Progenitor cell of endocrine pancreas (in vitro differentiated cells): ENCODE measurements at regions not wholly inside any gene's neighbourhood (a gene's known extent, or its start where the extent isn't known, plus 50 kb on each side); places are given as distances from the start of the nearest gene placed in this dataset.

Source experiments
- DNase-seq: peaks from one replicate; pipeline ENCODE4 v3.0.0; 2021; ENCODE audit warnings: low spot score; ENCODE audit not compliant: unreplicated experiment
- H3K27ac Mint-ChIP-seq: 2 replicates; pipeline ENCODE4 v1.8.0; 2021; ENCODE audit warnings: mild to moderate bottlenecking, moderate library complexity, mixed read lengths
- H3K27me3 Mint-ChIP-seq: 2 replicates; pipeline ENCODE4 v1.8.0; 2021; ENCODE audit warnings: mixed read lengths
- H3K36me3 Mint-ChIP-seq: 2 replicates; pipeline ENCODE4 v1.8.0; 2022; ENCODE audit warnings: mixed read lengths; ENCODE audit not compliant: insufficient read depth
- H3K4me1 Mint-ChIP-seq: 2 replicates; pipeline ENCODE4 v1.8.0; 2021; ENCODE audit warnings: low read depth, mixed read lengths
- H3K4me3 Mint-ChIP-seq: 2 replicates; pipeline ENCODE4 v1.8.0; 2021; ENCODE audit warnings: low read depth, mild to moderate bottlenecking, moderate library complexity, mixed read lengths
- H3K9me3 Mint-ChIP-seq: 2 replicates; pipeline ENCODE4 v1.8.0; 2021; ENCODE audit warnings: low read depth, mixed read lengths
- TF ChIP-seq, protein P1 (sequence below): fragments of 200-600 bp; sonication (generic); IDR thresholded peaks from one replicate; pipeline ENCODE4 v1.5.0; 2021; ENCODE audit warnings: antibody characterized with exemption, mild to moderate bottlenecking; ENCODE audit not compliant: unreplicated experiment

DNA sequence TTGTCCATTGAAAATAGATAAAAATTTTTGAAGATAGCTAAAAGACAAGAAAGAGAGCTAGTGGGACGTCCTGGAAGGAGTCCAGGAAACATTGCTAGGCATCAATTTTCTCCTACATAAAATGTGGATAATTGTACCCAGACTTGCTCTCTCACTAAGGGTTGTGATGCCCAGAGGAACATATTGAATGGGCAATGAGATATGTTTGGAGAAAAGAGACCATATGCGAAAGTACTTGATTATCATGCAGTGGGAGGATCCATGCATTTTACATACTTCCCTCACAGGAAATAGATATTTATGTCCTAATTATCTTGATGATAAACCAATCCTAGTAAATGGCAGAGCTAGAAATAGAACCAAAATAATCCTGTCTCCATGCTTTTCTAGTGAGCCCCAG is 108.4 kb upstream of the TNR start:
- H3K27ac Mint-ChIP-seq, result no peak overlapping the region
- H3K36me3 Mint-ChIP-seq, result no peaks in the 10 kb centered on the region
- H3K4me3 Mint-ChIP-seq, result no peak overlapping the region
- no peak for DNase-seq
- H3K9me3 Mint-ChIP-seq, result no peaks in the 10 kb centered on the region
- TF ChIP-seq, protein P1, sequence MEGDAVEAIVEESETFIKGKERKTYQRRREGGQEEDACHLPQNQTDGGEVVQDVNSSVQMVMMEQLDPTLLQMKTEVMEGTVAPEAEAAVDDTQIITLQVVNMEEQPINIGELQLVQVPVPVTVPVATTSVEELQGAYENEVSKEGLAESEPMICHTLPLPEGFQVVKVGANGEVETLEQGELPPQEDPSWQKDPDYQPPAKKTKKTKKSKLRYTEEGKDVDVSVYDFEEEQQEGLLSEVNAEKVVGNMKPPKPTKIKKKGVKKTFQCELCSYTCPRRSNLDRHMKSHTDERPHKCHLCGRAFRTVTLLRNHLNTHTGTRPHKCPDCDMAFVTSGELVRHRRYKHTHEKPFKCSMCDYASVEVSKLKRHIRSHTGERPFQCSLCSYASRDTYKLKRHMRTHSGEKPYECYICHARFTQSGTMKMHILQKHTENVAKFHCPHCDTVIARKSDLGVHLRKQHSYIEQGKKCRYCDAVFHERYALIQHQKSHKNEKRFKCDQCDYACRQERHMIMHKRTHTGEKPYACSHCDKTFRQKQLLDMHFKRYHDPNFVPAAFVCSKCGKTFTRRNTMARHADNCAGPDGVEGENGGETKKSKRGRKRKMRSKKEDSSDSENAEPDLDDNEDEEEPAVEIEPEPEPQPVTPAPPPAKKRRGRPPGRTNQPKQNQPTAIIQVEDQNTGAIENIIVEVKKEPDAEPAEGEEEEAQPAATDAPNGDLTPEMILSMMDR, result no peak
- H3K27me3 Mint-ChIP-seq, result peaks cover 20% of the 10 kb centered on the region
- H3K4me1 Mint-ChIP-seq, result no peaks in the 10 kb centered on the region

DNA sequence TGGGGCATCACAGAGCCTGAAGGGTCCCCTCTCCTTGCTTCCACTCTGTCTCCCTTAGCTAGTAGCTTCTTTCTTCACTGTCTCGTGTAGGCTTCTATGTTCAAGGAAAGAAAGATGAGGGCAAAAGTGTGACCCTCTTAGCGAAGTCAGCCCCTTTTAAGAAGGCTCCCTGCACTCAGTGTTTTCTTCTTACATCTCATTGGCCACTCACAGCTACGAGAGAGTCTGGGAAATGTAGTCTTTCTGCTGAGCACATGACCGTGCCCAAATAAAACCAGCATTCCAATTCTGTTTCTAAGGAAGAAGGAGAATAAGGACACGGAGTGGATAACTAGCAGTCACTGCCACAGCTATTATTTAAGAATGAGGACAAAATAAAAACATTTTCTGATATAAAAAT is 104.9 kb upstream of the TNR start:
- Mint-ChIP-seq H3K27ac (no peak overlapping the region), H3K4me3 (no peak overlapping the region), H3K36me3 (no peaks in the 10 kb centered on the region), H3K27me3 (peaks cover 9% of the 10 kb centered on the region), H3K4me1 (no peaks in the 10 kb centered on the region), H3K9me3 (no peaks in the 10 kb centered on the region)
- no peak for DNase-seq
- TF ChIP-seq, protein P1, result no peak

DNA sequence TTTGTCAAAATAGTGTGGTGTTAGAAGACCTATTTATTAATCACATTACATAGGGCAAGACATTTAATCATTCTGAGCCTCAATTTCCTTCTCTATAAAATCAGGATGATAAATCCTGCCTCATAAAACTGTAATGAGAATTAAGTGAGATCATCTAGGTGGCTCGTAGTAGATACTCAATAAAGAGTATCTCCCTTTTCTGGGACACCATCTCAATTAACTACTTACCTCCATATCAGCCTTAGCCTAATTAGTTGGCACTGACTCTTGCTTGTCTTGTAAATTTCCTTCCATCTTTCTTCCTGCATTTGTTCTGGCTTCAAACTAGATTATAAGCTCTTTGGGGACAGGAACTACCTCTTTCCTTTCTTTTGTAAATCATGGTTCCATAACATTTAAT is 102.6 kb upstream of the TNR start:
- H3K27ac Mint-ChIP-seq, result no peak overlapping the region
- TF ChIP-seq, protein P1, result no peak
- no peaks in the 10 kb centered on the region for H3K9me3 Mint-ChIP-seq
- DNase-seq, result no peak
- peaks cover 14% of the 10 kb centered on the region for H3K4me1 Mint-ChIP-seq
- H3K4me3 Mint-ChIP-seq, result no peak overlapping the region
- peaks cover 6% of the 10 kb centered on the region for H3K27me3 Mint-ChIP-seq
- H3K36me3 Mint-ChIP-seq, result no peaks in the 10 kb centered on the region

DNA sequence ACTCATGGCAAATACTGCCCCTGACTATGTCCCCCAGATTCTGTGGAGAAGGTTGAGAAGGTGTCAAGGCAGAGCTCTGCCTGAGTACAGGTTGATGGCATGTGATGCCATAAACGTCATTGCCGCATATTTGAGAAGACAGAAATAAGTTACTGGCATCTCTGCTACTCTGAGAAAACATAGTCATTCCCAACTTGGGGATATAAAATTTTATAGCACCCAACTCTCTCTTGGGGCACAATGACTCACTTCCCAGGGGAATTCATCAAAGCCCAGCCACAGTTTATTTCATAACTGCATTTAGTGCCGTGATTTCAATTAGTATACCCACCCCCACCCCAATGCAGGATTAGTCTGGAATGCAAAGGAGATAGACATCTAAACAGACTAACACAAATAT is 101.9 kb upstream of the TNR start:
- H3K27ac Mint-ChIP-seq, result no peak overlapping the region
- H3K4me3 Mint-ChIP-seq, result no peak overlapping the region
- H3K4me1 Mint-ChIP-seq, result peaks cover 16% of the 10 kb centered on the region
- H3K9me3 Mint-ChIP-seq, result no peaks in the 10 kb centered on the region
- no peaks in the 10 kb centered on the region for H3K36me3 Mint-ChIP-seq
- TF ChIP-seq, protein P1, result no peak
- no peak for DNase-seq
- H3K27me3 Mint-ChIP-seq, result peaks cover 6% of the 10 kb centered on the region

DNA sequence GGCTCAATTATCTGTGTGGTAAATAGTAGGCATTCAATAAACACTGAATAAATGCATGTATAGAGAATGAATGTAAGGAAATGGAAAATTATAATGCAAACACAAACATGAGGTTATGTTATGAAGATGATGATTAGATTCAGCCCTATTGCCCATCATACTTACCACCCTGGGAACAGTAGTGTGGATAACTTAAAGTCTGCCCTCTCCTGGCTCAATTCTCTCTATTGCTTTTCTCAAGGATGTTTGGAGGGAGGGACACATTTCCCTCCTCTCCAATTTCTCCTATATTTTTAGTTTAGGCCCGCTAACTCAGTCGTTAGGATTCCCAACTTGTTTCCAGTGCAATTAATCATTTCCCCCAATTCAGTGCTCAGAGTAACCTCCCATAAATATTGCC is 101.5 kb upstream of the TNR start:
- H3K4me3 Mint-ChIP-seq, result no peak overlapping the region
- H3K9me3 Mint-ChIP-seq, result no peaks in the 10 kb centered on the region
- H3K4me1 Mint-ChIP-seq, result peaks cover 19% of the 10 kb centered on the region
- H3K36me3 Mint-ChIP-seq, result no peaks in the 10 kb centered on the region
- DNase-seq, result no peak
- TF ChIP-seq, protein P1, result no peak
- H3K27me3 Mint-ChIP-seq, result peaks cover 6% of the 10 kb centered on the region
- no peak overlapping the region for H3K27ac Mint-ChIP-seq

DNA sequence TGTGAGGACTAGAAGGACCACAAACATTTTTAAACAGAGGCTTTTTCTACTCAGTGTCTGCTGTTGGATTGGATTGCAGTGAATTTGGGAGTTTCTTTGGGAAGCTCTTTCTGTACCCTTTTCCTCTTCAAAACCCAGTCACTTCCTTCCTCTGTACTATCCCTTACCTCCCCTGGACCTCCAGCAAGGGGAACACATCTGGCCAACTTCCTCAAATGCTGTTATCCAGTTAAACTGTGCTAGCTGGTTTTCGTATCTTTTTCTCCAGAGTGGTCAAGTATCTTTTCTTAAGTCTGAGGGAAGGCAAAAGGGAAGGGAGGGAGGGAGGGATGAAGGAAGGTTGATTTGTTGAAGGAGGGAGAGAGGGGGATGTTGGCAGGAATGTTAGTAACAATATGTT is 99.2 kb upstream of the TNR start:
- Mint-ChIP-seq H3K4me3 (no peak overlapping the region), H3K36me3 (no peaks in the 10 kb centered on the region), H3K27me3 (peaks cover 6% of the 10 kb centered on the region), H3K9me3 (no peaks in the 10 kb centered on the region), H3K27ac (no peak overlapping the region), H3K4me1 (peaks cover 24% of the 10 kb centered on the region)
- TF ChIP-seq, protein P1, result no peak
- DNase-seq, result no peak
